ENCODE measurements at regions not wholly inside any gene's neighbourhood (a gene's known extent, or its start where the extent isn't known, plus 50 kb on each side); places are given as distances from the start of the nearest gene placed in this dataset.

- TF ChIP-seq POLR2A (IDR thresholded peaks at IDR 0.05; ENCODE audit: borderline replicate concordance, extremely low read depth, insufficient read depth, insufficient read length): no peak
- TF ChIP-seq POLR2AphosphoS5 (IDR thresholded peaks at IDR 0.05; ENCODE audit: low read depth, low read length): no peak
- no peak for TF ChIP-seq CTCF (IDR thresholded peaks at IDR 0.05 in 2 of 3, conservative IDR thresholded peaks at IDR 0.05 in 1 of 3; ENCODE audit: borderline replicate concordance in 1 of 3, insufficient read depth in 1 of 3, low read depth in 2 of 3, low read length in 2 of 3)
- TF ChIP-seq, protein P1, sequence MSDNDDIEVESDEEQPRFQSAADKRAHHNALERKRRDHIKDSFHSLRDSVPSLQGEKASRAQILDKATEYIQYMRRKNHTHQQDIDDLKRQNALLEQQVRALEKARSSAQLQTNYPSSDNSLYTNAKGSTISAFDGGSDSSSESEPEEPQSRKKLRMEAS (IDR thresholded peaks at IDR 0.05): no peak
- no peak for TF ChIP-seq YY1 (IDR thresholded peaks at IDR 0.05; ENCODE audit: extremely low read depth, insufficient replicate concordance, low read depth, low read length)
- no peak for TF ChIP-seq ELF1 (IDR thresholded peaks at IDR 0.05; ENCODE audit: borderline replicate concordance, low read depth)
These were observed 61.4 kb upstream of the PAX7 start for GRCh38 chr1:18569251-18569650.

All from HCT116 (cell line).